Eye (tissue), 1 donor: ENCODE measurements at regions not wholly inside any gene's neighbourhood (a gene's known extent, or its start where the extent isn't known, plus 50 kb on each side); places are given as distances from the start of the nearest gene placed in this dataset.
"Not testable (repeated sequence)": the region's sequence is repeated elsewhere in the genome, so short reads cannot be mapped to it uniquely, and the experiment has no call there.

ENCODE experiments used
- DNase-seq: peaks from one replicate; pipeline ENCODE4 v3.0.0-alpha.2; 2015

GRCh38 chr1:184882957-184883815, 91.1 kb downstream of the NIBAN1 start:
- no peak for DNase-seq

DNA sequence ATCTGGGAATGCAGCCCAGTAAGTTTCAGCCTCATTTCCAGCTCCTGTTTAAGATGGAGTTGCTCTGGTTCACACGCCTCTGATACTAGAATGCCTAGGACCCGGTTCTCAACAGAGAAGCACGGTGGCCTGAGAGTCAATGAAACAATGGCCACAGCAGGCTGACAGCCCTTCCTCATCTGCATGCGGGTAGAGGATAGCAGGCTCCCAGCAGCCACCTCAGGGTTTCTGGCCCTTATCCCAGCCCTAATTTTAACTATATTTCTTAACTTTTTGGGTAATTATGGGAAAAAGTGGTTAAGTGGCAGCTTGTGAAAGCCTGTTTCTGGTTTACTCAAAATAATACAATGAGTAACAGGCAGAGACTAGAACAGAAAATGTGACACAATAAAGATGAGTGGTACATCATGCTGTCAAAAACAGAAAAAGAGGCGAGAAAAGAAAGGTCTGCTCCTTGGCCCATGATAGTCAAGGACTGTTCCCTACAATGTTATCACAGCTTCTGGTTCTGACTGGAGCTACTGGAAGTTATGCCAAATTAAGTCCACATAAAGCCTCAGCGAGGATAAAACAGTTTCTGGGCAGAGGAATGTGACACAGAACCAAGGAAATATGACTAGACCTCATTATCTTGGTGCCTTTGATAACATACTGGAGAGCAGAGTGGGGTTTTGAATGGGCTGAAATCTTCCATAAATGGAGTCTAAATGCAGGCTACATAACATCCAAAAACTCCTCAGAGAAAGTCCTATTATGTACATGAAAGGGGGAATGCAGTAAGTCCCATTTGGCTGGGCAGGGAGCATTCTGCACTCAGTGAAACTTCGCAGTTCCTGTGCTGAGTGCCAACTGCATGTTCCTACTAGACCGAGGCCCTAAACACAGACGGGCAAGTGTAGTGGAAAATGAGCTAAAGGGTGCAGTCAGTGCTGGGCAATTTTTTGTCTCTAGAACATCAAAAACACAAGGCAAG, 92.1 kb downstream of the NIBAN1 start:
- peak; percentile 9 for DNase-seq

DNA sequence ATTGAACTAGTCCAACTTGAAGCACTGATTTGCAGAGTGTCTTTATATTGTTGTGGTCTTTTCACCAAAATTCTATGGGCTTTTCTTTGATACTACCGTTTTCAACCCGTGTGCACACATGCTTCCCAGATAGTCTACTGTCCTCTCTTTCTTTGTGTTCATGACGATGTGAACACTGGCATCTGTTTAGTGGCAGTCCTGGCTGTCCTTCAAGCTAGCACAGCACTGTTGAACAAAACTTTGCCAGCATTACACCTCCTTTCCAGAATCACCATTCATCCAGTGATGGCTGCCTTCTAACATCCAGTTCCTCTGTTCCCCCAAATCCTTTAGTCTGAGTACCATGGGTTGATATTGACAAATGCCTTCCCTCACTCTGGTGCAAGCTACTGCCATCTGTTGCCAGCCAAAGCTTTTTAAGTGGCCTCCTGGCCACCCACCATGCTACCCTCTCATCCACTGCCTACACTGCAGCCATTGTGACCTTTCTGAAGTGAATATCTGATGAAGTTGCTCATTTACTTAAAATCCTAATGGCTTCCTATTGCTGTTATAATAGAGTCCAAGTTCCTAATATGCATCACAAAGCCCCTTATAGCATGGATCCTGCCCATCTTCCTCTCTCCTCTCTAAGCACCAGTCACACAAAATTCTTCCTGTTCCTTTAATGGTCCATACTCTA, 94.3 kb downstream of the NIBAN1 start:
- DNase-seq: no peak

GRCh38 chr1:184878602-184879001, 95.7 kb downstream of the NIBAN1 start:
- DNase-seq: no peak

DNA sequence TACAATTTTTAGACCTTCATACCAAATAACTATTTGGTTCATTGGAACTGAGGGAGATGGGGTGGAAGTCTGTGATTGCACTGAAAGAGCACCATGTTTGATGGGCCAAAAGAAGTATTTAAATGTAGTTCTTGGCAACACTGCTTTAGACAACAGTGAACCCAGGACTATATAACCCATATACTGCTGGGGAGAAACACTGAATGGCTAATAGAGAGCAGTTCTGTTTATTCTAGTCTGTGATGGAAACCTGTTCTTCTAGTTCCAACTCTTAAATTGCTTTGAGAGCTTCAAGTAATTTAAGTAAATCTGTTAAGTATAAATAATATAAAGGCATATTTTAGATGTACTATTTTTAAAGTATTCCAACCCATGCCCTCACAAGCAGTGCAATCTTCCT, 96.3 kb downstream of the NIBAN1 start:
- peak; percentile 9 for DNase-seq

DNA sequence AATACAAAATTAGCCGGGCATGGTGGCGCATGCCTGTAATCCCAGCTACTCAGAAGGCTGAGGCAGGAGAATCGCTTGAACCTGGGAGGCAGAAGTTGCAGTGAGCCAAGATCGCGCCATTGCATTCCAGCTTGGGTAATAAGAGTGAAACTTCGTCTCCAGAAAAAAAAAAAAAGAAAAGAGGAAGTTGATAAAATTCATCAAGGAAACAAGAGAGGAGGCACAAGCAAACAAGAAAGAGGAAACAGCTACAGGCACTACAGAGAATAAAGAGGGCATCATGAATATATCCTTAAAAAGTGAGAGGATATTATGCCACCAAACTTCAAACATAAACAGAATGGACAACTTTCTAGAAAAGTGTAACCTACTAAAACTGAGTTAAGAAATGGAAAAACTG, 98.3 kb downstream of the NIBAN1 start:
- DNase-seq: not testable (repeated sequence)

DNA sequence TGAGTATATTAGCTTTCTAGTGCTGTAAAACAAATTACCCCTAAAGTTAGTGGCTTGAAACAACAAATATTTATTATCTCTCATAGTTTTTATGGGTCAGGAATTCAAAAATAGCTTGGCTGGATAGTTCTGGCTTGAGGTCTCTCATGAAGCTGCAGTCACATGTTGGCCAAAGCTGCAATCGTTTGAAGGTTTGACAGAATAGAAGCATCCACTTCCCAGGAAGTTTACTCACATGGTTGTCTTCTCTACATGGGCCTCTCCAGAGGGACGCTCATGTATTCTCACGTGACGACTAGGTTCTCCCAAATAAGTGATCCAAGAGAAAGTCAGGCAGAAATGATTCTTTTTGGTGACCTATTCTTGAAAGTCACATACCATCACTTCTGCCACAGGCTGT, 99.1 kb downstream of the NIBAN1 start:
- no peak for DNase-seq

- DNase-seq: no peak
Measured at GRCh38 chr1:184870319-184870718, 104.0 kb downstream of the NIBAN1 start.

- no peak for DNase-seq
Measured at GRCh38 chr1:184867866-184868689, 106.2 kb downstream of the NIBAN1 start.

GRCh38 chr1:184866991-184867788, 107.1 kb downstream of the NIBAN1 start:
- DNase-seq: no peak

DNA sequence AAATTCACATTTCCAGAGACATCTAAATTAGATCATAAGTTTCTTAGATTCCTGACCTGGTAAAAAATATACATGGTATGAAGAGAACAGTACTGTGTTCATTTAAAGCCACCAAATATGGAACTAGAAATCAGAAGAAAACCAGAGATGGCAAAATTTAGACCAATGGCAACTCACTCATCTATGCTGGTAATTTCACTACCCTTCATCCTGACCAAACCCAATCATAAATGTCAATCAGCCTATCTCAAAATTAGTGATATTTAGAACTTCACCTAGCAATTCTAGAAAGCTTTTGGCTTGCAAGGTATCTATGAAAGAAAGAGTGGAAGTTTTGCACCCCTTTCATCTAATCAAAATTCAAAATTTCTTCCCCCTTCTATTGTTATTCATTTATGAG, 107.7 kb downstream of the NIBAN1 start:
- no peak for DNase-seq

- no peak for DNase-seq
Measured at GRCh38 chr1:184865831-184866230, 108.5 kb downstream of the NIBAN1 start.

GRCh38 chr1:184861755-184862336, 107.2 kb upstream of the EDEM3 start:
- DNase-seq: no peak

GRCh38 chr1:184860985-184861754, 106.5 kb upstream of the EDEM3 start:
- no peak for DNase-seq

DNA sequence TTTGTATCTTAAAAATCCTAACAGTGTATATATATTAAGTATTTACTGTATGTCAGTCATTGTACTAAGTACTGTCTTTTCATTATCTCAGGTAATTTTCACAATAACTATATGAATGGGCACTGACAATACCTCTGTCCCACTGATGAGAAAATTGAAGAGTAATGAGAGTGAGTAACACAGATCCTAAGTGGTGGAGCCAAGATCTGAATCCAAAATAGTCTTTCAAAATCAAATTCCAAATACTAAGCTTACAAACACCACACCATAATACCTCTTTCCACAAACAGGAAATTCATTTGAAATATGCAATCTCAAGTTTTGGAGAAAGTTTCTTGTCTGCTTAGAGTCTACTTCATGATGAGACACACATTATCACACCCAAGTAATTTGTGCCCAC, 105.9 kb upstream of the EDEM3 start:
- no peak for DNase-seq

DNA sequence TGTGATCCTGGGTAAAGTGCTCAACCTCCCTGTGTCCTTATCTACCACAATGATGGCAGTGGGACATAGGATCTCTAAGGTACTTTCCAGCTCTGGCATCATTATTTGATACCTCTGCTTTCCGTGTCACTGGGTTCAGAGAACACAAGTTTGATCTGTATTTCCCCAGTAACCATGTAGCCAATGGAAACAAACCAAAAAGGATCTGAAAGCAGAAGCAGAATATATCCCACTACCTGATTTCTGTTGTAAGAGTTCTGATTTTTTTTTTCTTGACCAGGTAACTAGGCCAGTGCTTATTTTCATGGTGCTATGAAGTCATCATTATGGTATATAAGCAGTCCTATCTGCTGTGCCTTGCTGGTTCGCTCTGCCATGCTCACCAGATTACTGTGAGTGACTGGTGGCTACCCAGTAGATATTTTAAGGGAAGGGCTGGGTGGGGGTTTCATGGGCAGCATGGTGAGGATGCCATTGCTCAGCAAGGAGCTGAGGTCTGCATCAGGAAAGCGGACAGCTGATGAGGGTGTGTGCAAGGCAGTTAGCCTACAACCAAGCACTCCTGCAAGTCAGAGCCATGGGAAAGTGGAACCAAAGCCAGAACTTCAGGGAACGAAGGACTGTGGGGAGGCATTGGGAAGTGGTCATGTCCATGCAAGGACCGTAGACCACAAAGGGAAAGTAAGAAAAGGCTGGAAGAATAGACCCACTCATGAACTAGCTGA, 104.9 kb upstream of the EDEM3 start:
- DNase-seq: no peak

GRCh38 chr1:184858288-184858687, 103.6 kb upstream of the EDEM3 start:
- DNase-seq: no peak

DNA sequence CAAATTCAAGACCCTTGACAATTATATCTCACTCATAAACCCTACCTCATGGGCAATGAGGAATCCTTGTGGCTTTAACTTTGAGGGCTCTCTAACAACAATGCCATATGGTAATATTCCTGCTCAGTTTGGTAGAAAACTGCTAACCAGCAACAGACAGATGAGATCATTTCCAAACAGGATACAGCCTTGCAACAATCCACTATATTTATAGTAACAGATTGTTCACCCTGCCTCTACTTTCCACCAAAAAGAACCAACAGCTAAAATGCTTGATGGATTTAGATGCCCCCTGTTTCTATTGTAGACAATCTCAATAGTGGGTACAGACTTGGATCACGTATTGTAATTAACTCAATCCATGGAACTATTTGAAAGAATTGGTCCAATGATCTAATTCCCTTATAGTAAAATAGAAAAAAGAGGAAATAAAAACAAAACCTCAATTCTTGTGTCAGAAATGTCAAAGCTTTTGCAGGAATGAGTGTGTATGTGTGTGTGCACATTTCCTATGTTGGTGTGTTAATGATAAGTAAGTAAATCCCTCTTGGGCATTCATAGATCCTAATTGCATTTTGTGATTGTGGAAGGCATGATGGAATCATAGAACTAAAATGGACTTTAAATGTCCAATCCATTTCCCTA, 100.0 kb upstream of the EDEM3 start:
- no peak for DNase-seq

DNA sequence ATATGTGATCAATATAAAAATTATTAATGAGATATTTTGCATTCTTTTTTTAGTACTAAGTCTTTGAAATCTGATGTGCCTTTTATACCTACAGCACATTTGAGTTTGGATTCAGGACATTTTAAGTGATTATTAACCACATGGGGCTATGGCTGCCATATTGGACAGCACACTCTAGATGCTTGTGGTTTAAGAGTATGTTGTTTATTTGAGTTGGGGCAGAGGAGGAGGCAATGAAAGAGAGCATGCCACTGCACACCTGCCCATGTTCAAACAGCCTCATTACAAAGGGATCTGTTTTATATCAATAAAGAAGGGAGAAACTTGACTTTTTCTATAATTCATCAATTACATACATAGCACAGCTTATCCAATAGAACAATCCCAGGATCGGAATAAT, 99.4 kb upstream of the EDEM3 start:
- DNase-seq: no peak
